ENCODE measurements at regions not wholly inside any gene's neighbourhood (a gene's known extent, or its start where the extent isn't known, plus 50 kb on each side); places are given as distances from the start of the nearest gene placed in this dataset.

DNA sequence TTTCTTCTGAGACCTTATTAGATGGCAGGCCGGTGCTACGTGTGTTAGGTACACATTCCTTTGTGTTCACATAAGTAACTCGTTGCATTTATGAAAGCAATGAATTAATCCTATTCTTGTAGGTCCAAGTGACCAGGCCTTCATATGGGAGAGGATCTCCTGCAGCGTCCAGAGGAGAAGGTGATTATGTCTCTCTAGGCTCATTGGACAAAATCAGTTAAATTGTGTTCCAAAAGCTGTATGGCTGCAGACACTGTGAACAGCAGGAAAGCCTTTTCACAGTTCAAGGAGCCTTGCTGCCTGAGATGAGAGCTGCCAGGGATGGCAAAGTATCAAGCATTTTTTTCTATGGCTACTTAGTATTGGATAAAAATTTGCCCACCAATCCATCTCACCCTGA is 433.1 kb upstream of the FZD8 start:
- no peak for FAIRE-seq
- Mint-ChIP-seq H3K9me3 (ENCODE audit: unreplicated experiment) (no peaks in the 10 kb centered on the region), H3K4me3 (ENCODE audit: unreplicated experiment) (no peak overlapping the region)

DNA sequence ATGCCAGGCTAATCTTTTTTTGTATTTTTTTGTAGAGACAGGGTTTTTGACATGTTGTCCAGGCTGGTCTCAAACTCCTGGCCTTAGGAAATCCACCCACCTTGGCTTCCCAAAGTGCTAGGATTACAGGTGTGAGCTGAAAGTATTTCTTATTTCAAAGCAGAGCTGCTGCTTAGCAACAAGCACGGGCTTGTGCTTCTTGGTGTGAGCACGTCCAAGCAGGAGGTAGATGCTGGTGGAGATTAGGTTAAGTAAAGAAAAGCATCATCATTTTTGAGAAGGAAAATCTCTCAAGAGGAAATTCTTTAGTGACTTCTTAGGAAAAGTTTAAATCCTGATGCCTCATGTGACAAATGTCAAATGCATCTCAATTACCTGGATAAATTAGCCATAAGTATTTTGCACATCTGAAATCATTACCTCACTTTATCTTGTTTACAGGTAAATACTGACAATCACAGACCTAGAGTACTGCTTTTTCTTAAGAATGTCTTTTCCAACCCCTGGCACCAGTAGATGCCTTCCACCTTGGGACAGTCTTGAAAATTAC is 431.8 kb upstream of the FZD8 start:
- Mint-ChIP-seq H3K4me1 (ENCODE audit: low read depth, unreplicated experiment) (no peaks in the 10 kb centered on the region), H3K27ac (ENCODE audit: unreplicated experiment) (no peak overlapping the region), H3K9me3 (ENCODE audit: unreplicated experiment) (no peaks in the 10 kb centered on the region), H3K27me3 (ENCODE audit: low read depth, unreplicated experiment) (no peaks in the 10 kb centered on the region), H3K36me3 (ENCODE audit: low read depth, unreplicated experiment) (no peaks in the 10 kb centered on the region), H3K4me3 (ENCODE audit: unreplicated experiment) (no peak overlapping the region)
- Histone ChIP-seq H3K4me2 (ENCODE audit: low read length) (no peak overlapping the region), H3K9ac (ENCODE audit: low read length) (no peak overlapping the region), H2AFZ (ENCODE audit: low read depth, low read length) (no peak overlapping the region), H4K20me1 (ENCODE audit: insufficient read depth, low read length) (no peaks in the 10 kb centered on the region), H3K4me3 (ENCODE audit: insufficient read depth, low read depth, low read length) (no peak overlapping the region), H3K27ac (ENCODE audit: low read depth, low read length) (no peak overlapping the region), H3K4me1 (ENCODE audit: insufficient read depth, low read length) (no peaks in the 10 kb centered on the region), H3K27me3 (ENCODE audit: insufficient read depth, low read length) (no peaks in the 10 kb centered on the region), H3K79me2 (ENCODE audit: insufficient read depth, low read length) (no peaks in the 10 kb centered on the region), H3K9me3 (ENCODE audit: insufficient read depth, low read depth, low read length) (no peaks in the 10 kb centered on the region), H3K36me3 (ENCODE audit: insufficient read depth, low read length) (no peaks in the 10 kb centered on the region)
- DNase-seq (ENCODE audit: low read depth) (no peak), FAIRE-seq (no peak)
- TF ChIP-seq, protein P1, sequence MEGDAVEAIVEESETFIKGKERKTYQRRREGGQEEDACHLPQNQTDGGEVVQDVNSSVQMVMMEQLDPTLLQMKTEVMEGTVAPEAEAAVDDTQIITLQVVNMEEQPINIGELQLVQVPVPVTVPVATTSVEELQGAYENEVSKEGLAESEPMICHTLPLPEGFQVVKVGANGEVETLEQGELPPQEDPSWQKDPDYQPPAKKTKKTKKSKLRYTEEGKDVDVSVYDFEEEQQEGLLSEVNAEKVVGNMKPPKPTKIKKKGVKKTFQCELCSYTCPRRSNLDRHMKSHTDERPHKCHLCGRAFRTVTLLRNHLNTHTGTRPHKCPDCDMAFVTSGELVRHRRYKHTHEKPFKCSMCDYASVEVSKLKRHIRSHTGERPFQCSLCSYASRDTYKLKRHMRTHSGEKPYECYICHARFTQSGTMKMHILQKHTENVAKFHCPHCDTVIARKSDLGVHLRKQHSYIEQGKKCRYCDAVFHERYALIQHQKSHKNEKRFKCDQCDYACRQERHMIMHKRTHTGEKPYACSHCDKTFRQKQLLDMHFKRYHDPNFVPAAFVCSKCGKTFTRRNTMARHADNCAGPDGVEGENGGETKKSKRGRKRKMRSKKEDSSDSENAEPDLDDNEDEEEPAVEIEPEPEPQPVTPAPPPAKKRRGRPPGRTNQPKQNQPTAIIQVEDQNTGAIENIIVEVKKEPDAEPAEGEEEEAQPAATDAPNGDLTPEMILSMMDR (IDR thresholded peaks at IDR 0.05; ENCODE audit: insufficient read depth, low read depth, low read length) = no peak
- no peak for TF ChIP-seq EZH2 (IDR thresholded peaks at IDR 0.05; ENCODE audit: insufficient read depth, low read length)

More for the DNA sequence above, 433.1 kb upstream of the FZD8 start:
- Histone ChIP-seq H3K36me3 (ENCODE audit: insufficient read depth, low read length) (no peaks in the 10 kb centered on the region), H3K4me2 (ENCODE audit: low read length) (no peak overlapping the region), H3K9me3 (ENCODE audit: insufficient read depth, low read depth, low read length) (no peaks in the 10 kb centered on the region), H3K4me1 (ENCODE audit: insufficient read depth, low read length) (no peaks in the 10 kb centered on the region), H3K27ac (ENCODE audit: low read depth, low read length) (no peak overlapping the region), H3K27me3 (ENCODE audit: insufficient read depth, low read length) (no peaks in the 10 kb centered on the region), H3K79me2 (ENCODE audit: insufficient read depth, low read length) (no peaks in the 10 kb centered on the region), H4K20me1 (ENCODE audit: insufficient read depth, low read length) (no peaks in the 10 kb centered on the region), H2AFZ (ENCODE audit: low read depth, low read length) (no peak overlapping the region), H3K4me3 (ENCODE audit: insufficient read depth, low read depth, low read length) (no peak overlapping the region), H3K9ac (ENCODE audit: low read length) (no peak overlapping the region)
- Mint-ChIP-seq H3K36me3 (ENCODE audit: low read depth, unreplicated experiment) (no peaks in the 10 kb centered on the region), H3K27ac (ENCODE audit: unreplicated experiment) (no peak overlapping the region), H3K4me1 (ENCODE audit: low read depth, unreplicated experiment) (no peaks in the 10 kb centered on the region), H3K27me3 (ENCODE audit: low read depth, unreplicated experiment) (no peaks in the 10 kb centered on the region)
- DNase-seq (ENCODE audit: low read depth) = no peak
- no peak for TF ChIP-seq EZH2 (IDR thresholded peaks at IDR 0.05; ENCODE audit: insufficient read depth, low read length)
- TF ChIP-seq, protein P1 (IDR thresholded peaks at IDR 0.05; ENCODE audit: insufficient read depth, low read depth, low read length) = no peak

DNA sequence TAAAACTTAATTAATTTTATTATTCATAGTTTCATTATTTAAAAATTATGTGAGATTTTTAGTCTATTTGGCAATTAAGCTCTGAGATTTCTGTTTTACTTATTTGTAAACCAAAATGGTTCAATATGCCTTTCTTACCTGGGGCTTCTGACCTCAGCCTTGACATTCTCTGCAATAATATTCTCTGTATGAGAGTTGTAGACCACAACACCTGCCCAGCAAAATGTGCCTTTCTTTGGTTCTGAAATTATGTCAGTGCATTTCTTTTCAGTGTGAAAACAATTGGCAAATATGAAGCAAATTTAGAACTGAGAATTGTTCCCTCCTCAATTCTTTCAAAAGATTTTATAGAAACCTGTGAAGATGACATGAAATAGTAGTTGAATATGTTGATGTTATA is 426.4 kb upstream of the FZD8 start:
- Mint-ChIP-seq H3K4me3 (ENCODE audit: unreplicated experiment) (no peak overlapping the region), H3K27me3 (ENCODE audit: low read depth, unreplicated experiment) (peaks cover 5% of the 10 kb centered on the region), H3K36me3 (ENCODE audit: low read depth, unreplicated experiment) (no peaks in the 10 kb centered on the region), H3K9me3 (ENCODE audit: unreplicated experiment) (peaks cover 8% of the 10 kb centered on the region), H3K4me1 (ENCODE audit: low read depth, unreplicated experiment) (no peaks in the 10 kb centered on the region), H3K27ac (ENCODE audit: unreplicated experiment) (no peak overlapping the region)
- Histone ChIP-seq H3K27me3 (ENCODE audit: insufficient read depth, low read length) (no peaks in the 10 kb centered on the region), H4K20me1 (ENCODE audit: insufficient read depth, low read length) (no peaks in the 10 kb centered on the region), H3K4me3 (ENCODE audit: insufficient read depth, low read depth, low read length) (no peak overlapping the region), H3K36me3 (ENCODE audit: insufficient read depth, low read length) (no peaks in the 10 kb centered on the region), H3K27ac (ENCODE audit: low read depth, low read length) (no peak overlapping the region), H3K4me2 (ENCODE audit: low read length) (no peak overlapping the region), H3K4me1 (ENCODE audit: insufficient read depth, low read length) (no peaks in the 10 kb centered on the region), H3K79me2 (ENCODE audit: insufficient read depth, low read length) (no peaks in the 10 kb centered on the region), H3K9ac (ENCODE audit: low read length) (no peak overlapping the region), H3K9me3 (ENCODE audit: insufficient read depth, low read depth, low read length) (peaks cover 17% of the 10 kb centered on the region), H2AFZ (ENCODE audit: low read depth, low read length) (no peak overlapping the region)
- FAIRE-seq (no peak), DNase-seq (ENCODE audit: low read depth) (no peak)
- TF ChIP-seq EZH2 (IDR thresholded peaks at IDR 0.05; ENCODE audit: insufficient read depth, low read length) = no peak
- TF ChIP-seq, protein P1 (IDR thresholded peaks at IDR 0.05; ENCODE audit: insufficient read depth, low read depth, low read length) = no peak

All from astrocyte (in vitro differentiated cells and primary cell).